CD4-positive, alpha-beta memory T cell (primary cell): ENCODE measurements at regions not wholly inside any gene's neighbourhood (a gene's known extent, or its start where the extent isn't known, plus 50 kb on each side); places are given as distances from the start of the nearest gene placed in this dataset.
"Not testable (repeated sequence)": the region's sequence is repeated elsewhere in the genome, so short reads cannot be mapped to it uniquely, and the experiment has no call there.

Experiments
- CTCF ChIA-PET: fragments of 350-600 bp; sonication (Branson Sonifier 250); formaldehyde crosslinking; loops from one replicate; lab custom pipeline; 2021; ENCODE audit warnings: inconsistent platforms; ENCODE audit not compliant: partially characterized antibody; lab: Charles Lee
- POLR2A ChIA-PET: fragments of 350-600 bp; sonication (Branson Sonifier 250); formaldehyde crosslinking; loops from one replicate; lab custom pipeline; 2021; ENCODE audit not compliant: partially characterized antibody; lab: Charles Lee
- DNase-seq, 5 donors: peaks; one replicate each; pipeline versions ENCODE4 v3.0.0 to v3.0.0-alpha.2; 2020 to 2022; ENCODE audit warnings: mixed read lengths in 1 of 5
- H3K27ac ChIP-seq: one replicate; pipeline ENCODE4 v1.7.0; 2013; ENCODE audit warnings: low read depth, low read length
- H3K27me3 ChIP-seq: 2 replicates; pipeline ENCODE4 v1.7.0; 2013; ENCODE audit warnings: mild to moderate bottlenecking, low read length, moderate library complexity; ENCODE audit not compliant: insufficient read depth
- H3K36me3 ChIP-seq: 2 replicates; pipeline ENCODE4 v1.7.0; 2013; ENCODE audit warnings: mild to moderate bottlenecking, low read length, moderate library complexity; ENCODE audit not compliant: insufficient read depth
- H3K4me1 ChIP-seq: 2 replicates; pipeline ENCODE4 v1.7.0; 2013; ENCODE audit warnings: mild to moderate bottlenecking, low read length, moderate library complexity; ENCODE audit not compliant: insufficient read depth
- H3K4me3 ChIP-seq, 2 donors: one replicate each; pipeline ENCODE4 v1.7.0; 2013; ENCODE audit warnings: low read length in 2 of 2, mild to moderate bottlenecking in 1 of 2
- H3K9me3 ChIP-seq, 2 donors: one replicate each; pipeline ENCODE4 v1.7.0; 2013; ENCODE audit warnings: low read length in 2 of 2, control low read depth in 1 of 2; ENCODE audit not compliant: control insufficient read depth in 1 of 2
- H3K27ac Mint-ChIP-seq, 7 donors: one replicate each; pipeline ENCODE4 v1.8.0; 2020 to 2021; ENCODE audit warnings: mixed read lengths in 7 of 7, mild to moderate bottlenecking in 6 of 7, inconsistent platforms in 3 of 7, moderate library complexity in 3 of 7
- H3K27me3 Mint-ChIP-seq, 2 donors: one replicate each; pipeline ENCODE4 v1.8.0; 2020 to 2021; ENCODE audit warnings: mixed read lengths in 2 of 2
- H3K36me3 Mint-ChIP-seq, 2 donors: one replicate each; pipeline ENCODE4 v1.8.0; 2020 to 2021; ENCODE audit warnings: mixed read lengths in 2 of 2, inconsistent platforms in 1 of 2, mild to moderate bottlenecking in 1 of 2
- H3K4me1 Mint-ChIP-seq, 4 donors: one replicate each; pipeline ENCODE4 v1.8.0; 2020 to 2021; ENCODE audit warnings: mixed read lengths in 4 of 4, mild to moderate bottlenecking in 1 of 4
- H3K4me3 Mint-ChIP-seq, 8 donors: one replicate each; pipeline ENCODE4 v1.8.0; 2020 to 2021; ENCODE audit warnings: mixed read lengths in 8 of 8, mild to moderate bottlenecking in 7 of 8, moderate library complexity in 6 of 8, inconsistent platforms in 3 of 8
- H3K9me3 Mint-ChIP-seq, 8 donors: one replicate each; pipeline ENCODE4 v1.8.0; 2020 to 2021; ENCODE audit warnings: mixed read lengths in 8 of 8, mild to moderate bottlenecking in 5 of 8, inconsistent platforms in 3 of 8, moderate library complexity in 1 of 8
- intact Hi-C: fragments of 100-400 bp; cut with micrococcal nuclease; formaldehyde crosslinking; loops from one replicate; pipeline ENCODE4 v1.15.1; 2023

- H3K27me3 Mint-ChIP-seq, POLR2A ChIA-PET, H3K4me3 Mint-ChIP-seq, CTCF ChIA-PET, H3K27me3 ChIP-seq, DNase-seq, H3K27ac ChIP-seq, H3K36me3 Mint-ChIP-seq, intact Hi-C loops, H3K9me3 ChIP-seq, H3K4me1 ChIP-seq, H3K36me3 ChIP-seq, H3K4me3 ChIP-seq, H3K27ac Mint-ChIP-seq, H3K9me3 Mint-ChIP-seq: not testable (repeated sequence)
- H3K4me1 Mint-ChIP-seq: peaks cover 5 to 17% (median 13%) of the 10 kb centered on the region in 4 donors
Measured at GRCh38 chr1:120531455-120531854, 116.6 kb downstream of the NBPF8 start.

GRCh38 chr1:120534361-120535047 lies 119.7 kb downstream of the NBPF8 start:
- peak overlapping the region; percentile 92 to 99 (median 95) for H3K27ac Mint-ChIP-seq
- H3K36me3 Mint-ChIP-seq, POLR2A ChIA-PET, H3K36me3 ChIP-seq, H3K4me1 ChIP-seq, CTCF ChIA-PET, H3K27me3 ChIP-seq, H3K27me3 Mint-ChIP-seq, H3K4me3 ChIP-seq, intact Hi-C loops, H3K9me3 Mint-ChIP-seq, H3K9me3 ChIP-seq: not testable (repeated sequence)
- DNase-seq: peak; percentile 17 to 62 (median 55)
- H3K4me1 Mint-ChIP-seq: peaks cover 5 to 17% (median 13%) of the 10 kb centered on the region in 4 donors
- H3K27ac ChIP-seq: peak overlapping the region; percentile 35
- H3K4me3 Mint-ChIP-seq: peak overlapping the region; percentile 78 to 96 (median 82)

- peak overlapping the region; percentile 92 to 99 (median 95) for H3K27ac Mint-ChIP-seq
- H3K4me3 Mint-ChIP-seq: peak overlapping the region; percentile 78 to 96 (median 82)
- DNase-seq: peak in 2 of 5 donors; percentile 25 to 41
- H3K9me3 ChIP-seq, POLR2A ChIA-PET, CTCF ChIA-PET, H3K9me3 Mint-ChIP-seq, H3K27me3 ChIP-seq, intact Hi-C loops, H3K4me1 ChIP-seq, H3K27me3 Mint-ChIP-seq, H3K36me3 Mint-ChIP-seq, H3K36me3 ChIP-seq, H3K4me3 ChIP-seq: not testable (repeated sequence)
- H3K4me1 Mint-ChIP-seq: peaks cover 5 to 17% (median 13%) of the 10 kb centered on the region in 4 donors
- H3K27ac ChIP-seq: peak overlapping the region; percentile 35
Measured at GRCh38 chr1:120535052-120535451, 120.2 kb downstream of the NBPF8 start.

GRCh38 chr1:120541394-120541793 lies 126.6 kb downstream of the NBPF8 start:
- H3K36me3 ChIP-seq, H3K36me3 Mint-ChIP-seq, H3K4me1 ChIP-seq, H3K4me3 ChIP-seq, CTCF ChIA-PET, H3K27ac Mint-ChIP-seq, DNase-seq, H3K27me3 ChIP-seq, H3K4me1 Mint-ChIP-seq, H3K4me3 Mint-ChIP-seq, POLR2A ChIA-PET, H3K9me3 ChIP-seq, H3K27me3 Mint-ChIP-seq, H3K27ac ChIP-seq, H3K9me3 Mint-ChIP-seq, intact Hi-C loops: not testable (repeated sequence)

GRCh38 chr1:120542365-120542764 lies 127.5 kb downstream of the NBPF8 start:
- H3K36me3 Mint-ChIP-seq, POLR2A ChIA-PET, H3K36me3 ChIP-seq, H3K4me1 ChIP-seq, H3K9me3 ChIP-seq, H3K27me3 ChIP-seq, H3K27ac ChIP-seq, H3K9me3 Mint-ChIP-seq, H3K4me3 Mint-ChIP-seq, DNase-seq, H3K27ac Mint-ChIP-seq, intact Hi-C loops, H3K27me3 Mint-ChIP-seq, H3K4me3 ChIP-seq, H3K4me1 Mint-ChIP-seq, CTCF ChIA-PET: not testable (repeated sequence)

- POLR2A ChIA-PET, CTCF ChIA-PET, H3K9me3 Mint-ChIP-seq, H3K4me3 ChIP-seq, H3K27me3 Mint-ChIP-seq, H3K36me3 ChIP-seq, H3K27ac ChIP-seq, H3K36me3 Mint-ChIP-seq, H3K4me3 Mint-ChIP-seq, H3K9me3 ChIP-seq, H3K27me3 ChIP-seq, H3K4me1 Mint-ChIP-seq, H3K4me1 ChIP-seq, H3K27ac Mint-ChIP-seq, DNase-seq, intact Hi-C loops: not testable (repeated sequence)
Measured at GRCh38 chr1:120542940-120543339, 128.1 kb downstream of the NBPF8 start.

- CTCF ChIA-PET, H3K27ac ChIP-seq, intact Hi-C loops, H3K27me3 ChIP-seq, H3K9me3 Mint-ChIP-seq, H3K4me1 Mint-ChIP-seq, H3K27me3 Mint-ChIP-seq, H3K9me3 ChIP-seq, H3K36me3 ChIP-seq, H3K4me3 Mint-ChIP-seq, H3K36me3 Mint-ChIP-seq, POLR2A ChIA-PET, H3K27ac Mint-ChIP-seq, H3K4me1 ChIP-seq, H3K4me3 ChIP-seq: not testable (repeated sequence)
- peak; percentile 70 to 90 (median 81) for DNase-seq
Measured at GRCh38 chr1:120544434-120544833, 129.6 kb downstream of the NBPF8 start.

GRCh38 chr1:120550335-120550734 lies 135.5 kb downstream of the NBPF8 start:
- H3K36me3 Mint-ChIP-seq, H3K9me3 ChIP-seq, intact Hi-C loops, H3K4me1 ChIP-seq, DNase-seq, POLR2A ChIA-PET, H3K27me3 Mint-ChIP-seq, H3K27me3 ChIP-seq, H3K36me3 ChIP-seq, H3K4me1 Mint-ChIP-seq, H3K9me3 Mint-ChIP-seq, H3K4me3 Mint-ChIP-seq, CTCF ChIA-PET, H3K27ac ChIP-seq, H3K27ac Mint-ChIP-seq, H3K4me3 ChIP-seq: not testable (repeated sequence)
